ENCODE measurements at regions not wholly inside any gene's neighbourhood (a gene's known extent, or its start where the extent isn't known, plus 50 kb on each side); places are given as distances from the start of the nearest gene placed in this dataset.

DNA sequence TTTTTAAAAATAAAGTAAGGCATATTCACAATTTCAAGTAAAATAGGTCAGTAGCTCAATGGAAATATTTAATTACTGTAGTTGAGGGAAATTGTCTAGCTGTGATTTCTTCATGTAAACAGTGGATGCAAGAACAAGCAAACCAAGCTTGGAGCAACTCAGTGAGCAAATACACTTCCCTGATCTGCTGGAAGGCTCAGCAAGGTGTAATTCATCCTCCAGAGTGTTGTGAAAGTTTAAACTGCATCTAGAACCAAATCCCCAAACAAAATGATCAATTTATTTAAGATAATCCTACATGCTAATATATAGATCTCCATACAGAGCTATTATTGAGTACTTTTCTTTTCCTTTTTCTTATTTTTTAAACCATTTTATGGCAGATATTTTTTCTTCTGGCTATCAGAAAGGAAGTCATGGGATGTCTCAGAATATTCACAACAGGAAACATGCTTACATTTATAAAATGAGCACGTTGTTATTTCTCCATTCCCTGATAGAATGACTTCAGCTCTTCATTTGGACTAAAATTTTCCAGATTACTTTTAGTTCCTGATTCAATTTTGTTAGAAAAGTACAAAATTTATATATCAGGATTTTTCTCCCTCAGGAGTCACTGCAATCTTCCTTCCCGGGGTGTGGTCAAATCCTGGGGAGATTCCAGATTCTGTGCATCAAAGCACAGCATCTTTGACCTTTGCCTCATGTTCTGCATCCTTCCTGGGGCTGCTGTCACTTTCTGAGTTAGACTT lies 219.2 kb upstream of the ELL2 start:
- Histone ChIP-seq H3K27ac (no peak overlapping the region), H3K4me3 (no peak overlapping the region), H3K9me3 (no peaks in the 10 kb centered on the region), H3K27me3 (no peaks in the 10 kb centered on the region), H3K4me1 (no peaks in the 10 kb centered on the region), H3K36me3 (ENCODE audit: low read depth, missing control alignments) (no peaks in the 10 kb centered on the region)
- intact Hi-C loops (cut with DNase I; ENCODE audit: low total_unique reads) = no loop called here
- WGBS, 2 donors = 58 to 67% methylated on average over 2 of the region's 2 CpGs
- DNase-seq = no peak
- no peak for TF ChIP-seq POLR2A (IDR thresholded peaks at IDR 0.05)
- TF ChIP-seq, protein P1, sequence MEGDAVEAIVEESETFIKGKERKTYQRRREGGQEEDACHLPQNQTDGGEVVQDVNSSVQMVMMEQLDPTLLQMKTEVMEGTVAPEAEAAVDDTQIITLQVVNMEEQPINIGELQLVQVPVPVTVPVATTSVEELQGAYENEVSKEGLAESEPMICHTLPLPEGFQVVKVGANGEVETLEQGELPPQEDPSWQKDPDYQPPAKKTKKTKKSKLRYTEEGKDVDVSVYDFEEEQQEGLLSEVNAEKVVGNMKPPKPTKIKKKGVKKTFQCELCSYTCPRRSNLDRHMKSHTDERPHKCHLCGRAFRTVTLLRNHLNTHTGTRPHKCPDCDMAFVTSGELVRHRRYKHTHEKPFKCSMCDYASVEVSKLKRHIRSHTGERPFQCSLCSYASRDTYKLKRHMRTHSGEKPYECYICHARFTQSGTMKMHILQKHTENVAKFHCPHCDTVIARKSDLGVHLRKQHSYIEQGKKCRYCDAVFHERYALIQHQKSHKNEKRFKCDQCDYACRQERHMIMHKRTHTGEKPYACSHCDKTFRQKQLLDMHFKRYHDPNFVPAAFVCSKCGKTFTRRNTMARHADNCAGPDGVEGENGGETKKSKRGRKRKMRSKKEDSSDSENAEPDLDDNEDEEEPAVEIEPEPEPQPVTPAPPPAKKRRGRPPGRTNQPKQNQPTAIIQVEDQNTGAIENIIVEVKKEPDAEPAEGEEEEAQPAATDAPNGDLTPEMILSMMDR (IDR thresholded peaks at IDR 0.05) = no peak

DNA sequence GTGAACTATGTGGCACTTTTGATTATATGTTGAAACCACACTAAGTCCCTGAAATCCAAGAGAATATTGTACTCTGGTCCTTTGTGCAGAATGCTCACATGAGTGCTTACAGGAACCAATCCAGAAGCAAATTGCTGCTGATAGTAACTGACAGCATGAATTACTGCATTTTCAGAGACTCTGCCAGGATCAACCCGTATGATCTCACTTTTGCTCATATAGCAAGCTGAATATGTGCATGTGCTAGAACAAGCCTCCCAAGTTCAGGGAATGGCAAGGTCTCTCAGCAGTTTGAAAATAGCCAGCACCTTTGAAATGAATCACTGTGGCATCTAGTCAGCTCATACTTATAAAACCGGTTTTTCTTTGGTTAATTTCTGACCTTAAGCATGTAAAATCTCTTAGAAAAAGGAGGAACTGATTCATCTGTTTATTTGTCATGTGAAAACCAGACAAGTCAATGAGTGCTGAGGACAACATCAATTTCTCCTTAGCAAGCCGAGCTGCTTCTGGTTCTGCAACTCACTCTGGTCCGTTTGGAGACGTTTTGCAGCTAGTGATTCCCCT lies 215.7 kb upstream of the ELL2 start:
- Histone ChIP-seq H3K27me3 (no peaks in the 10 kb centered on the region), H3K4me3 (no peak overlapping the region), H3K27ac (no peak overlapping the region), H3K9me3 (no peaks in the 10 kb centered on the region), H3K4me1 (no peaks in the 10 kb centered on the region), H3K36me3 (ENCODE audit: low read depth, missing control alignments) (no peaks in the 10 kb centered on the region)
- 46 to 56% methylated on average over 5 of the region's 5 CpGs for WGBS, 2 donors
- no peak for TF ChIP-seq POLR2A (IDR thresholded peaks at IDR 0.05)
- TF ChIP-seq, protein P1 (IDR thresholded peaks at IDR 0.05) = no peak
- DNase-seq = no peak
- intact Hi-C loops (cut with DNase I; ENCODE audit: low total_unique reads) = no loop called here

DNA sequence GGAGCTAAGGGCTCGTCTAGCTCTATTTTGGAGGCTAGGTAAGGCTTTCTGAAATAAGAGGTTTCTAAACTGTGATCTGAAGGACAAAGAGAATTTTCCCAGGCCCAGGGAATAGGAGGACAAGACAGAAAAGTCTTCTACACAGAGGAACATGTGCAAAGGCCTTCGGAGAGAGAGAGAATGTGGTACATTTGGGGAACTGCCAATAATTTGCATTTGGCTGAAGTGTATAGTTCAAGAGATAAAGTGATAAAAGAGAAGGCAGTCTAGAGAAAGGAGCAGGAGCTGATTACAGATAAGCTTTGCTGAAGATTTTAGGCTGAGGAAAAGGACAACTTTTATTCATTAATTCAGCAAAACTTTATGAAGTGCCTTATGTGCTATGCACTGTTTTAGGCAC lies 214.4 kb upstream of the ELL2 start:
- no peak overlapping the region for H3K27ac ChIP-seq
- 80 to 87% methylated on average over 2 of the region's 2 CpGs for WGBS, 2 donors
- no peak for DNase-seq
- no peaks in the 10 kb centered on the region for H3K9me3 ChIP-seq
- intact Hi-C loops (cut with DNase I; ENCODE audit: low total_unique reads) = no loop called here
- no peaks in the 10 kb centered on the region for H3K27me3 ChIP-seq
- TF ChIP-seq POLR2A (IDR thresholded peaks at IDR 0.05) = no peak
- TF ChIP-seq, protein P1 (IDR thresholded peaks at IDR 0.05) = no peak
- no peak overlapping the region for H3K4me3 ChIP-seq
- no peaks in the 10 kb centered on the region for H3K36me3 ChIP-seq (ENCODE audit: low read depth, missing control alignments)
- H3K4me1 ChIP-seq = no peaks in the 10 kb centered on the region

DNA sequence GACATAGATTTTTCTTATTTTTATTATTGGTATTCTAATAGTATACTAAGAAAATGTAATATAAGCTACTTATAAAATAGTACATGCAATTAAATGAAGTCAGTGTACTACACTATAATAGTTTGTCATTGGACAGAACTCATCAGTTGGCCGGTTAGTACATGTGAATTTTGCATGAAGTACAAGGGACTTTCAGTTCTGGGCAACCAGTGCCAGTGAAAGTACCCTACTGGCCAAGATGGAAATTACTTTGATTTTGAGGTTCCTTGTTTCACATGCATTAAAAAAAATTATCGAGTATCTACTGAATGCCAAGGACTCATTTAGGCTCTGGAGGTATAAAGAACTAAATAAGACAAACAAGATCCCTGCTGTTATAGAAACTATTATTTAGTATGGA lies 213.4 kb upstream of the ELL2 start:
- Histone ChIP-seq H3K9me3 (no peaks in the 10 kb centered on the region), H3K27me3 (no peaks in the 10 kb centered on the region), H3K4me1 (no peaks in the 10 kb centered on the region), H3K36me3 (ENCODE audit: low read depth, missing control alignments) (no peaks in the 10 kb centered on the region), H3K27ac (no peak overlapping the region), H3K4me3 (no peak overlapping the region)
- intact Hi-C loops (cut with DNase I; ENCODE audit: low total_unique reads) = no loop called here
- TF ChIP-seq, protein P1 (IDR thresholded peaks at IDR 0.05) = peak in 1 of 3 experiments; percentile 34
- no peak for TF ChIP-seq POLR2A (IDR thresholded peaks at IDR 0.05)
- WGBS, 2 donors = 92% methylated on average over 2 of the region's 2 CpGs
- no peak for DNase-seq

DNA sequence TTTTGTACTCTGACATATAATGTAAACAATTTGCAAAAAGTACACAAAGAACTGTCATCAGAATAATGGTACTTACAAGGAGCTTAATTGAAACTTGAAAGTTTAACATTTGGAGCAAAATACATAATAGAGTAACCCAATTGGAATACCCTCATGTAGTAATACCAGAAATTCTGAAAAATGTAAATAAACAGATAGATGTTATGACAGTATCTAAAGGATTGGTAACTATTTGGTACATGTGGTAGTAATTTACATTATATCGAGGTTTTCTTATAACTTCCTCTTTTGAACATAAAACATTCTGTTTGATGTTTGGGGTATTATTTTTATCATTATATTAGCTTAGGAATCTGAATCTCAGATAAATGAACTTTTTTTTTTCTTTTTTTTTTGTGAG lies 211.7 kb upstream of the ELL2 start:
- Histone ChIP-seq H3K36me3 (ENCODE audit: low read depth, missing control alignments) (no peaks in the 10 kb centered on the region), H3K9me3 (no peaks in the 10 kb centered on the region), H3K4me3 (no peak overlapping the region), H3K4me1 (no peaks in the 10 kb centered on the region), H3K27me3 (no peaks in the 10 kb centered on the region), H3K27ac (no peak overlapping the region)
- WGBS, 2 donors = 54 to 85% methylated on average over 1 of the region's 1 CpG
- no peak for DNase-seq
- intact Hi-C loops (cut with DNase I; ENCODE audit: low total_unique reads) = no loop called here
- no peak for TF ChIP-seq POLR2A (IDR thresholded peaks at IDR 0.05)
- TF ChIP-seq, protein P1 (IDR thresholded peaks at IDR 0.05) = no peak
